Fibroblast of lung (primary cell): ENCODE measurements at regions not wholly inside any gene's neighbourhood (a gene's known extent, or its start where the extent isn't known, plus 50 kb on each side); places are given as distances from the start of the nearest gene placed in this dataset.

Experiments
- EZH2 ChIP-seq: IDR thresholded peaks from 2 replicates; pipeline ENCODE4 v1.5.1; 2012; ENCODE audit warnings: low read length, control low read depth, mild to moderate bottlenecking; ENCODE audit errors: missing control alignments
- TF ChIP-seq, protein P1 (sequence below), 2 donors: IDR thresholded peaks in 1 of 2; conservative IDR thresholded peaks in 1 of 2; 1 replicate in 1 of 2; 2 replicates in 1 of 2; pipeline ENCODE4 v1.5.1; 2011 to 2012; ENCODE audit warnings: low read length in 2 of 2, control low read depth in 1 of 2, inconsistent platforms in 1 of 2, low read depth in 1 of 2, mild to moderate bottlenecking in 1 of 2

DNA sequence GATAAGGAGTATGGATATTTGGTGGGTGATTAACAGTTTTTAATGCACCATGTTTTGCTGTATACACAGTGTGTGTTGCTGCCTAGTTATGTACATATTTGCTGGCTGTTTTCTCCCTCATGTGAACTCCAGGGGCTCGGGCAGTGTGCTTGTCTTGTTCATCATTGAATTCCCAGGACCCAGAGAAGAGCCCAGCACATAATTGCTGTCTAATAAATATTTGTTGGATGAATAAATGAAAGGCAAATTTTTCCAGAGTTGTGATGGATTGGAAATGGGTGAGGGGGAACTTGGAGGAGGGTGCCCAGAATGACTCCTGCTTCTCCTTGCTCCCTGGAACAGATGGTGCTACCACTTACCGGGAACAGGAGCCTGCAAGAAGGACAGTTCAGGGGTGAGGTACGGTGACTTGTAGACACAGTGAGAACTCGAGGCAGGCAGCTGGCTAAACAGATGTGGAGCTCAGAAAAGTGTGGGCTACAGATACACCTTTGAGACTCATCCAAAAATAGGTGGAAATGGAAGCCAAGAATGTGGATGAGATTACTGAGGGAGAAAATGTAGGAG, 586.8 kb upstream of the MGMT start:
- TF ChIP-seq, protein P1, sequence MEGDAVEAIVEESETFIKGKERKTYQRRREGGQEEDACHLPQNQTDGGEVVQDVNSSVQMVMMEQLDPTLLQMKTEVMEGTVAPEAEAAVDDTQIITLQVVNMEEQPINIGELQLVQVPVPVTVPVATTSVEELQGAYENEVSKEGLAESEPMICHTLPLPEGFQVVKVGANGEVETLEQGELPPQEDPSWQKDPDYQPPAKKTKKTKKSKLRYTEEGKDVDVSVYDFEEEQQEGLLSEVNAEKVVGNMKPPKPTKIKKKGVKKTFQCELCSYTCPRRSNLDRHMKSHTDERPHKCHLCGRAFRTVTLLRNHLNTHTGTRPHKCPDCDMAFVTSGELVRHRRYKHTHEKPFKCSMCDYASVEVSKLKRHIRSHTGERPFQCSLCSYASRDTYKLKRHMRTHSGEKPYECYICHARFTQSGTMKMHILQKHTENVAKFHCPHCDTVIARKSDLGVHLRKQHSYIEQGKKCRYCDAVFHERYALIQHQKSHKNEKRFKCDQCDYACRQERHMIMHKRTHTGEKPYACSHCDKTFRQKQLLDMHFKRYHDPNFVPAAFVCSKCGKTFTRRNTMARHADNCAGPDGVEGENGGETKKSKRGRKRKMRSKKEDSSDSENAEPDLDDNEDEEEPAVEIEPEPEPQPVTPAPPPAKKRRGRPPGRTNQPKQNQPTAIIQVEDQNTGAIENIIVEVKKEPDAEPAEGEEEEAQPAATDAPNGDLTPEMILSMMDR (conservative IDR thresholded peaks at IDR 0.05 in 1 of 2, IDR thresholded peaks at IDR 0.05 in 1 of 2; ENCODE audit: low read depth in 1 of 2, low read length in 2 of 2) = no peak
- TF ChIP-seq EZH2 = no peak
